DLD1 (cell line): ENCODE measurements at regions not wholly inside any gene's neighbourhood (a gene's known extent, or its start where the extent isn't known, plus 50 kb on each side); places are given as distances from the start of the nearest gene placed in this dataset.

Experiments
- in situ Hi-C: cut with HindIII; loops from 2 replicates; pipeline ENCODE4 v1.10.0; 2017; ENCODE audit warnings: low sequenced_read_pairs

GRCh38 chr5:52491818-52492217 is 295.9 kb upstream of the ITGA1 start:
- in situ Hi-C loops, result no loop called here

GRCh38 chr5:52497133-52497693 is 290.5 kb upstream of the ITGA1 start:
- in situ Hi-C loops, result no loop called here

GRCh38 chr5:52498607-52499006 is 289.1 kb upstream of the ITGA1 start:
- in situ Hi-C loops, result no loop called here

GRCh38 chr5:52502460-52502999 is 285.2 kb upstream of the ITGA1 start:
- in situ Hi-C loops, result no loop called here

GRCh38 chr5:52504584-52505240 is 283.0 kb upstream of the ITGA1 start:
- in situ Hi-C loops, result no loop called here

GRCh38 chr5:52517667-52518066 is 270.0 kb upstream of the ITGA1 start:
- in situ Hi-C loops, result no loop called here

- in situ Hi-C loops, result no loop called here
These were observed 267.5 kb upstream of the ITGA1 start for GRCh38 chr5:52520171-52520570.

- in situ Hi-C loops, result no loop called here
These were observed 266.5 kb upstream of the ITGA1 start for GRCh38 chr5:52521236-52521635.

GRCh38 chr5:52523701-52524100 is 264.0 kb upstream of the ITGA1 start:
- in situ Hi-C loops, result no loop called here

- in situ Hi-C loops, result no loop called here
These were observed 256.6 kb upstream of the ITGA1 start for GRCh38 chr5:52531105-52531504.

GRCh38 chr5:52543594-52543993 is 244.1 kb upstream of the ITGA1 start:
- in situ Hi-C loops, result no loop called here

GRCh38 chr5:52544738-52545137 is 243.0 kb upstream of the ITGA1 start:
- in situ Hi-C loops, result no loop called here

- in situ Hi-C loops, result no loop called here
These were observed 233.4 kb upstream of the ITGA1 start for GRCh38 chr5:52554293-52554692.

GRCh38 chr5:52560366-52560765 is 227.3 kb upstream of the ITGA1 start:
- in situ Hi-C loops, result no loop called here

GRCh38 chr5:52562473-52562872 is 225.2 kb upstream of the ITGA1 start:
- in situ Hi-C loops, result no loop called here

- in situ Hi-C loops, result no loop called here
These were observed 223.1 kb upstream of the ITGA1 start for GRCh38 chr5:52564587-52564986.

- in situ Hi-C loops, result no loop called here
These were observed 210.2 kb upstream of the ITGA1 start for GRCh38 chr5:52577546-52577945.

- in situ Hi-C loops, result no loop called here
These were observed 208.3 kb upstream of the ITGA1 start for GRCh38 chr5:52579391-52579790.

GRCh38 chr5:52580921-52581320 is 206.8 kb upstream of the ITGA1 start:
- in situ Hi-C loops, result no loop called here

- in situ Hi-C loops, result no loop called here
These were observed 205.4 kb upstream of the ITGA1 start for GRCh38 chr5:52582313-52582712.

GRCh38 chr5:52587131-52587530 is 200.6 kb upstream of the ITGA1 start:
- in situ Hi-C loops, result no loop called here

- in situ Hi-C loops, result no loop called here
These were observed 190.1 kb upstream of the ITGA1 start for GRCh38 chr5:52597625-52598024.

GRCh38 chr5:52598968-52599367 is 188.7 kb upstream of the ITGA1 start:
- in situ Hi-C loops, result no loop called here
